ENCODE measurements at regions not wholly inside any gene's neighbourhood (a gene's known extent, or its start where the extent isn't known, plus 50 kb on each side); places are given as distances from the start of the nearest gene placed in this dataset.

DNA sequence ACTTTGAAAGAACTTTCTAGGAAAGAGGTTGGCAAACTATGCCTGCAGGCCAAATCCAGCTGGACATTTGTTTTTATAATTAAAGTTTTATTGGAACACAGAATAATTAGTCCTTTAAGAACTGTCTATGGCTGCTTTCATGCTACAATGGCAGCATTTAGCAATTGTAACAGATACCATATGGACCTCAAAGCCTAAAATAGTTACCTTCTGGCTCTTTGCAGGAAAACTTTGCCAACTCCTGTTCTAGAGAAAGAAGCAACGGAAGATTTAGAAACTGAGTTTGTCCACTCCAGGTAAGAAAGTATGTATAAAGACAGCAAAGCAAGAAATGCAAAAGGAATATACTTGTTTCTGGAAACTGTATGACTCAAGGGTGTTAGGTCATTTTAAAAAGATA is 281.7 kb upstream of the TRPM3 start:
- no peak for TF ChIP-seq POLR2A (IDR thresholded peaks at IDR 0.05)
- TF ChIP-seq, protein P1, sequence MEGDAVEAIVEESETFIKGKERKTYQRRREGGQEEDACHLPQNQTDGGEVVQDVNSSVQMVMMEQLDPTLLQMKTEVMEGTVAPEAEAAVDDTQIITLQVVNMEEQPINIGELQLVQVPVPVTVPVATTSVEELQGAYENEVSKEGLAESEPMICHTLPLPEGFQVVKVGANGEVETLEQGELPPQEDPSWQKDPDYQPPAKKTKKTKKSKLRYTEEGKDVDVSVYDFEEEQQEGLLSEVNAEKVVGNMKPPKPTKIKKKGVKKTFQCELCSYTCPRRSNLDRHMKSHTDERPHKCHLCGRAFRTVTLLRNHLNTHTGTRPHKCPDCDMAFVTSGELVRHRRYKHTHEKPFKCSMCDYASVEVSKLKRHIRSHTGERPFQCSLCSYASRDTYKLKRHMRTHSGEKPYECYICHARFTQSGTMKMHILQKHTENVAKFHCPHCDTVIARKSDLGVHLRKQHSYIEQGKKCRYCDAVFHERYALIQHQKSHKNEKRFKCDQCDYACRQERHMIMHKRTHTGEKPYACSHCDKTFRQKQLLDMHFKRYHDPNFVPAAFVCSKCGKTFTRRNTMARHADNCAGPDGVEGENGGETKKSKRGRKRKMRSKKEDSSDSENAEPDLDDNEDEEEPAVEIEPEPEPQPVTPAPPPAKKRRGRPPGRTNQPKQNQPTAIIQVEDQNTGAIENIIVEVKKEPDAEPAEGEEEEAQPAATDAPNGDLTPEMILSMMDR (IDR thresholded peaks at IDR 0.05): no peak

Measured in Peyer's patch (tissue), 4 donors.